K562 (cell line): ENCODE measurements at regions not wholly inside any gene's neighbourhood (a gene's known extent, or its start where the extent isn't known, plus 50 kb on each side); places are given as distances from the start of the nearest gene placed in this dataset.

ENCODE experiments used
- CREB1 ChIP-seq, 2 experiments: sonication (generic) in 1 of 2; formaldehyde crosslinking in 1 of 2; IDR thresholded peaks; 2 replicates each; pipeline versions ENCODE4 v1.6.1 to v1.8.0; 2012 to 2022; ENCODE audit warnings: inconsistent platforms in 1 of 2, mild to moderate bottlenecking in 1 of 2, missing genetic modification reagents in 1 of 2, moderate library complexity in 1 of 2
- EGR1 ChIP-seq: fragments of 450-650 bp; conservative IDR thresholded peaks from 2 replicates; pipeline ENCODE4 v1.6.1; 2017; ENCODE audit warnings: mild to moderate bottlenecking
- JUN ChIP-seq, 2 experiments: sonication (generic) in 1 of 2; formaldehyde crosslinking in 1 of 2; IDR thresholded peaks; 2 replicates each; pipeline versions ENCODE4 v1.6.1 to v1.8.0; 2012 to 2022; ENCODE audit warnings: borderline replicate concordance in 2 of 2, mild to moderate bottlenecking in 2 of 2, improper control_type of control experiment in 1 of 2, low read depth in 1 of 2, low read length in 1 of 2, missing genetic modification reagents in 1 of 2
- POLR2A ChIP-seq: fragments of 450-650 bp; conservative IDR thresholded peaks from 2 replicates; pipeline ENCODE4 v1.6.1; 2016
- POLR2H ChIP-seq: IDR thresholded peaks from 2 replicates; pipeline ENCODE4 v1.6.1; 2016; ENCODE audit warnings: missing genetic modification characterization, low read depth, mild to moderate bottlenecking, control low read depth, missing compliant biosample characterization, moderate library complexity
- RAD51 ChIP-seq: fragments of 450-650 bp; IDR thresholded peaks from 2 replicates; pipeline ENCODE4 v1.7.1; 2016; ENCODE audit warnings: low read depth, mild to moderate bottlenecking, borderline replicate concordance
- TCF7 ChIP-seq: sonication (generic); IDR thresholded peaks from 2 replicates; pipeline ENCODE4 v1.6.1; 2016; ENCODE audit warnings: antibody characterized with exemption, borderline replicate concordance
- XRCC4 ChIP-seq: IDR thresholded peaks from one replicate; pipeline ENCODE4 v1.6.1; 2011; ENCODE audit not compliant: insufficient read depth, insufficient read length; ENCODE audit errors: extremely low read depth
- ZEB2 ChIP-seq: fragments of 450-650 bp; IDR thresholded peaks from 2 replicates; pipeline ENCODE4 v1.6.1; 2016
- TF ChIP-seq, protein P1 (sequence below): sonication (generic); formaldehyde crosslinking; IDR thresholded peaks from 2 replicates; pipeline ENCODE4 v1.8.0; 2023; ENCODE audit warnings: mild to moderate bottlenecking, missing genetic modification reagents
- TF ChIP-seq, protein P2 (sequence below), 3 experiments: IDR thresholded peaks in 2 of 3; conservative IDR thresholded peaks in 1 of 3; 2 replicates each; pipeline ENCODE4 v1.5.1; 2011 to 2012; ENCODE audit warnings: low read length in 3 of 3, mild to moderate bottlenecking in 3 of 3, control low read depth in 2 of 3, improper control_type of control experiment in 1 of 3, inconsistent platforms in 1 of 3, low read depth in 1 of 3, mixed read lengths in 1 of 3, moderate library complexity in 1 of 3; ENCODE audit not compliant: insufficient read depth in 2 of 3
- TF ChIP-seq, protein P3 (sequence below): fragments of 450-650 bp; IDR thresholded peaks from 2 replicates; pipeline ENCODE4 v1.6.1; 2014; ENCODE audit warnings: low read depth, mild to moderate bottlenecking, moderate library complexity, borderline replicate concordance
- TF ChIP-seq, protein P4 (sequence below): sonication (generic); formaldehyde crosslinking; IDR thresholded peaks from 2 replicates; pipeline ENCODE4 v1.8.1; 2023; ENCODE audit warnings: mild to moderate bottlenecking, missing genetic modification reagents
- TF ChIP-seq, protein P5 (sequence below): fragments of 250-450 bp; sonication (Bioruptor Pico); IDR thresholded peaks from 2 replicates; pipeline ENCODE4 v1.4.0; 2020; ENCODE audit warnings: mild to moderate bottlenecking, moderate library complexity

DNA sequence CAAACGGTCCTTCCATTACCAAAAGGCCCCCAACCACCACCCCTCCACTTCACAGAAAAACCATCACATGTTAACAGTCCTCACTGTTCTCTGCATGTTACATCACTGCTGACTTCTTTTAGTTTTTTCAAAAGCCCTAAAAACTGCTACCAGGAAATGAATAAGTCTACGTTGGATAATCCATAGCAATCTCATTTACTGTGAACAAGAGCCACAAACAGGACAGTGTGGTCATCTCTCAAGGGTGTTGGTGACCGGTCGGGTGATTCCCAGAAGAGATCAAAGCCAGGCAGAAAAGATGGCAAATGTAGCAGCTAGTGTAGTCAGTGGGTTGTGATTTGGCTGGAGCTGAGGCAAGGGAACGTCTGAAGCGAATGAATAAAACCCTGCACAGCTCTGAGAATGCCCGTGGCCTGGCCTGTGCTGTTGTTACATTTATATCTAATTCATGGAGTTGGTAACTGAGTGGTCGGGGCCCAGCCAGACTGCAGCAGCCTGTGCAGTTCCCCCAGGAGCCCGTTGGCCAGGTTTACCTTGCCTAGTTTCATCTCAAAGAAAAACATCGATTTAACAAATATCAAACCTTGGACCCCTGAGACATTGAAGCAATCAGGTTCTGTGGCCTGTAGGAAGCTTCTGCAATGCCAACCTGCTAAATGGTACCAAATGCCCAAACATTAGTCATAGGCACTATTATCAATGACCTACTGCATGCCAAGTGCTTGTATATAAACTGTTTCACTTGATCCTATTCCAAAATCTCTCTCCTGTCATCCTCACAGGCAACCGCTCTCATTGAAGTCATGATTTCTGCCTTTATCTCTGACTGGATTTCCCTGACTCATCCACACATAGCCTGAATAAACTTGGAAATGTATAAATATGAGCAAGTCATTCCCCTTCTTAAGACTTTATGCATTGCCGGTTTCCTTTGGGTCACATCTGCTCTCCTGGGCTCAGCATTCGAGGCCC is 153.8 kb upstream of the SERP2 start:
- TF ChIP-seq, protein P1, sequence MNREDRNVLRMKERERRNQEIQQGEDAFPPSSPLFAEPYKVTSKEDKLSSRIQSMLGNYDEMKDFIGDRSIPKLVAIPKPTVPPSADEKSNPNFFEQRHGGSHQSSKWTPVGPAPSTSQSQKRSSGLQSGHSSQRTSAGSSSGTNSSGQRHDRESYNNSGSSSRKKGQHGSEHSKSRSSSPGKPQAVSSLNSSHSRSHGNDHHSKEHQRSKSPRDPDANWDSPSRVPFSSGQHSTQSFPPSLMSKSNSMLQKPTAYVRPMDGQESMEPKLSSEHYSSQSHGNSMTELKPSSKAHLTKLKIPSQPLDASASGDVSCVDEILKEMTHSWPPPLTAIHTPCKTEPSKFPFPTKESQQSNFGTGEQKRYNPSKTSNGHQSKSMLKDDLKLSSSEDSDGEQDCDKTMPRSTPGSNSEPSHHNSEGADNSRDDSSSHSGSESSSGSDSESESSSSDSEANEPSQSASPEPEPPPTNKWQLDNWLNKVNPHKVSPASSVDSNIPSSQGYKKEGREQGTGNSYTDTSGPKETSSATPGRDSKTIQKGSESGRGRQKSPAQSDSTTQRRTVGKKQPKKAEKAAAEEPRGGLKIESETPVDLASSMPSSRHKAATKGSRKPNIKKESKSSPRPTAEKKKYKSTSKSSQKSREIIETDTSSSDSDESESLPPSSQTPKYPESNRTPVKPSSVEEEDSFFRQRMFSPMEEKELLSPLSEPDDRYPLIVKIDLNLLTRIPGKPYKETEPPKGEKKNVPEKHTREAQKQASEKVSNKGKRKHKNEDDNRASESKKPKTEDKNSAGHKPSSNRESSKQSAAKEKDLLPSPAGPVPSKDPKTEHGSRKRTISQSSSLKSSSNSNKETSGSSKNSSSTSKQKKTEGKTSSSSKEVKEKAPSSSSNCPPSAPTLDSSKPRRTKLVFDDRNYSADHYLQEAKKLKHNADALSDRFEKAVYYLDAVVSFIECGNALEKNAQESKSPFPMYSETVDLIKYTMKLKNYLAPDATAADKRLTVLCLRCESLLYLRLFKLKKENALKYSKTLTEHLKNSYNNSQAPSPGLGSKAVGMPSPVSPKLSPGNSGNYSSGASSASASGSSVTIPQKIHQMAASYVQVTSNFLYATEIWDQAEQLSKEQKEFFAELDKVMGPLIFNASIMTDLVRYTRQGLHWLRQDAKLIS (CRISPR knock-in tag): no peak
- TF ChIP-seq, protein P2, sequence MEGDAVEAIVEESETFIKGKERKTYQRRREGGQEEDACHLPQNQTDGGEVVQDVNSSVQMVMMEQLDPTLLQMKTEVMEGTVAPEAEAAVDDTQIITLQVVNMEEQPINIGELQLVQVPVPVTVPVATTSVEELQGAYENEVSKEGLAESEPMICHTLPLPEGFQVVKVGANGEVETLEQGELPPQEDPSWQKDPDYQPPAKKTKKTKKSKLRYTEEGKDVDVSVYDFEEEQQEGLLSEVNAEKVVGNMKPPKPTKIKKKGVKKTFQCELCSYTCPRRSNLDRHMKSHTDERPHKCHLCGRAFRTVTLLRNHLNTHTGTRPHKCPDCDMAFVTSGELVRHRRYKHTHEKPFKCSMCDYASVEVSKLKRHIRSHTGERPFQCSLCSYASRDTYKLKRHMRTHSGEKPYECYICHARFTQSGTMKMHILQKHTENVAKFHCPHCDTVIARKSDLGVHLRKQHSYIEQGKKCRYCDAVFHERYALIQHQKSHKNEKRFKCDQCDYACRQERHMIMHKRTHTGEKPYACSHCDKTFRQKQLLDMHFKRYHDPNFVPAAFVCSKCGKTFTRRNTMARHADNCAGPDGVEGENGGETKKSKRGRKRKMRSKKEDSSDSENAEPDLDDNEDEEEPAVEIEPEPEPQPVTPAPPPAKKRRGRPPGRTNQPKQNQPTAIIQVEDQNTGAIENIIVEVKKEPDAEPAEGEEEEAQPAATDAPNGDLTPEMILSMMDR (IDR thresholded peaks at IDR 0.05 in 2 of 3, conservative IDR thresholded peaks at IDR 0.05 in 1 of 3; ENCODE audit: insufficient read depth in 2 of 3, low read depth in 1 of 3, low read length in 3 of 3): no peak
- TF ChIP-seq JUN (IDR thresholded peaks at IDR 0.05; ENCODE audit: borderline replicate concordance, low read depth, low read length) (no peak), JUN (CRISPR knock-in tag; IDR thresholded peaks at IDR 0.05; ENCODE audit: borderline replicate concordance) (no peak), CREB1 (IDR thresholded peaks at IDR 0.05) (no peak), CREB1 (CRISPR knock-in tag; IDR thresholded peaks at IDR 0.05) (no peak), RAD51 (no peak), POLR2A (no peak), ZEB2 (no peak), EGR1 (no peak), XRCC4 (no peak), POLR2H (no peak), TCF7 (no peak)
- TF ChIP-seq, protein P3, sequence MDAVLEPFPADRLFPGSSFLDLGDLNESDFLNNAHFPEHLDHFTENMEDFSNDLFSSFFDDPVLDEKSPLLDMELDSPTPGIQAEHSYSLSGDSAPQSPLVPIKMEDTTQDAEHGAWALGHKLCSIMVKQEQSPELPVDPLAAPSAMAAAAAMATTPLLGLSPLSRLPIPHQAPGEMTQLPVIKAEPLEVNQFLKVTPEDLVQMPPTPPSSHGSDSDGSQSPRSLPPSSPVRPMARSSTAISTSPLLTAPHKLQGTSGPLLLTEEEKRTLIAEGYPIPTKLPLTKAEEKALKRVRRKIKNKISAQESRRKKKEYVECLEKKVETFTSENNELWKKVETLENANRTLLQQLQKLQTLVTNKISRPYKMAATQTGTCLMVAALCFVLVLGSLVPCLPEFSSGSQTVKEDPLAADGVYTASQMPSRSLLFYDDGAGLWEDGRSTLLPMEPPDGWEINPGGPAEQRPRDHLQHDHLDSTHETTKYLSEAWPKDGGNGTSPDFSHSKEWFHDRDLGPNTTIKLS: no peak
- TF ChIP-seq, protein P4, sequence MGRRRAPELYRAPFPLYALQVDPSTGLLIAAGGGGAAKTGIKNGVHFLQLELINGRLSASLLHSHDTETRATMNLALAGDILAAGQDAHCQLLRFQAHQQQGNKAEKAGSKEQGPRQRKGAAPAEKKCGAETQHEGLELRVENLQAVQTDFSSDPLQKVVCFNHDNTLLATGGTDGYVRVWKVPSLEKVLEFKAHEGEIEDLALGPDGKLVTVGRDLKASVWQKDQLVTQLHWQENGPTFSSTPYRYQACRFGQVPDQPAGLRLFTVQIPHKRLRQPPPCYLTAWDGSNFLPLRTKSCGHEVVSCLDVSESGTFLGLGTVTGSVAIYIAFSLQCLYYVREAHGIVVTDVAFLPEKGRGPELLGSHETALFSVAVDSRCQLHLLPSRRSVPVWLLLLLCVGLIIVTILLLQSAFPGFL (CRISPR knock-in tag): no peak
- TF ChIP-seq, protein P5, sequence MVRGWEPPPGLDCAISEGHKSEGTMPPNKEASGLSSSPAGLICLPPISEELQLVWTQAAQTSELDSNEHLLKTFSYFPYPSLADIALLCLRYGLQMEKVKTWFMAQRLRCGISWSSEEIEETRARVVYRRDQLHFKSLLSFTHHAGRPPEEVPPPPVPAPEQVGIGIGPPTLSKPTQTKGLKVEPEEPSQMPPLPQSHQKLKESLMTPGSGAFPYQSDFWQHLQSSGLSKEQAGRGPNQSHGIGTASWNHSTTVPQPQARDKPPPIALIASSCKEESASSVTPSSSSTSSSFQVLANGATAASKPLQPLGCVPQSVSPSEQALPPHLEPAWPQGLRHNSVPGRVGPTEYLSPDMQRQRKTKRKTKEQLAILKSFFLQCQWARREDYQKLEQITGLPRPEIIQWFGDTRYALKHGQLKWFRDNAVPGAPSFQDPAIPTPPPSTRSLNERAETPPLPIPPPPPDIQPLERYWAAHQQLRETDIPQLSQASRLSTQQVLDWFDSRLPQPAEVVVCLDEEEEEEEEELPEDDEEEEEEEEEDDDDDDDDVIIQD (CRISPR knock-in tag): no peak
